Hepatocyte (in vitro differentiated cells): ENCODE measurements at regions not wholly inside any gene's neighbourhood (a gene's known extent, or its start where the extent isn't known, plus 50 kb on each side); places are given as distances from the start of the nearest gene placed in this dataset.
A peak's percentile ranks its signal among the peaks of the same experiment; 100 is the strongest.

Experiments used
- DNase-seq: peaks from one replicate; pipeline ENCODE4 v3.0.0-alpha.2; 2016; ENCODE audit warnings: low spot score
- H2AFZ ChIP-seq: fragments of 200-600 bp; sonication (generic); 2 replicates; pipeline ENCODE4 v1.6.0; 2016; ENCODE audit warnings: antibody characterized with exemption, mild to moderate bottlenecking
- H3K27ac ChIP-seq: fragments of 200-600 bp; sonication (generic); 2 replicates; pipeline ENCODE4 v1.5.1; 2016; ENCODE audit warnings: mild to moderate bottlenecking
- H3K27me3 ChIP-seq: fragments of 200-600 bp; sonication (generic); 2 replicates; pipeline ENCODE4 v1.6.1; 2016
- H3K36me3 ChIP-seq: fragments of 200-600 bp; sonication (generic); replicated peaks from 2 replicates; pipeline ENCODE4 v1.5.1; 2016; ENCODE audit warnings: low read depth; ENCODE audit not compliant: insufficient read depth
- H3K4me1 ChIP-seq: fragments of 200-600 bp; sonication (generic); 2 replicates; pipeline ENCODE4 v1.5.1; 2016; ENCODE audit warnings: mild to moderate bottlenecking, moderate library complexity; ENCODE audit not compliant: insufficient read depth
- H3K4me2 ChIP-seq: fragments of 200-600 bp; sonication (generic); 2 replicates; pipeline ENCODE4 v1.6.0; 2016
- H3K4me3 ChIP-seq: fragments of 200-600 bp; sonication (generic); 2 replicates; pipeline ENCODE4 v1.5.1; 2016; ENCODE audit warnings: mild to moderate bottlenecking
- H3K79me2 ChIP-seq: fragments of 200-600 bp; sonication (generic); 2 replicates; pipeline ENCODE4 v1.6.0; 2017; ENCODE audit warnings: mild to moderate bottlenecking
- H3K9me2 ChIP-seq: fragments of 200-600 bp; sonication (generic); replicated peaks from 2 replicates; pipeline ENCODE4 v1.6.0; 2017; ENCODE audit warnings: mild to moderate bottlenecking; ENCODE audit not compliant: insufficient read depth
- H3K9me3 ChIP-seq: fragments of 200-600 bp; sonication (generic); 2 replicates; pipeline ENCODE4 v1.5.1; 2016; ENCODE audit warnings: low read depth, mild to moderate bottlenecking
- H4K20me1 ChIP-seq: fragments of 200-600 bp; sonication (generic); 2 replicates; pipeline ENCODE4 v1.6.0; 2016; ENCODE audit warnings: mild to moderate bottlenecking; ENCODE audit not compliant: insufficient read depth, poor library complexity, severe bottlenecking
- EZH2 ChIP-seq: fragments of 200-600 bp; sonication (generic); IDR thresholded peaks from 2 replicates; pipeline ENCODE4 v1.6.1; 2016; ENCODE audit warnings: antibody characterized with exemption, mild to moderate bottlenecking, borderline replicate concordance
- EZH2phosphoT487 ChIP-seq: fragments of 200-600 bp; sonication (generic); IDR thresholded peaks from one replicate; pipeline ENCODE4 v1.6.1; 2018; ENCODE audit warnings: antibody characterized with exemption, mild to moderate bottlenecking, low read depth, moderate library complexity; ENCODE audit not compliant: unreplicated experiment, severe bottlenecking
- WGBS: methylation state at CpG from one replicate; pipeline ENCODE4 v1.1.6; 2016; ENCODE audit warnings: low lambda C conversion rate; ENCODE audit errors: missing lambda C conversion rate; 5-methylcytosine and 5-hydroxymethylcytosine counted together
- TF ChIP-seq, protein P1 (sequence below): fragments of 200-600 bp; sonication (generic); IDR thresholded peaks from 2 replicates; pipeline ENCODE4 v1.5.1; 2016; ENCODE audit warnings: antibody characterized with exemption, mild to moderate bottlenecking; ENCODE audit not compliant: poor library complexity

DNA sequence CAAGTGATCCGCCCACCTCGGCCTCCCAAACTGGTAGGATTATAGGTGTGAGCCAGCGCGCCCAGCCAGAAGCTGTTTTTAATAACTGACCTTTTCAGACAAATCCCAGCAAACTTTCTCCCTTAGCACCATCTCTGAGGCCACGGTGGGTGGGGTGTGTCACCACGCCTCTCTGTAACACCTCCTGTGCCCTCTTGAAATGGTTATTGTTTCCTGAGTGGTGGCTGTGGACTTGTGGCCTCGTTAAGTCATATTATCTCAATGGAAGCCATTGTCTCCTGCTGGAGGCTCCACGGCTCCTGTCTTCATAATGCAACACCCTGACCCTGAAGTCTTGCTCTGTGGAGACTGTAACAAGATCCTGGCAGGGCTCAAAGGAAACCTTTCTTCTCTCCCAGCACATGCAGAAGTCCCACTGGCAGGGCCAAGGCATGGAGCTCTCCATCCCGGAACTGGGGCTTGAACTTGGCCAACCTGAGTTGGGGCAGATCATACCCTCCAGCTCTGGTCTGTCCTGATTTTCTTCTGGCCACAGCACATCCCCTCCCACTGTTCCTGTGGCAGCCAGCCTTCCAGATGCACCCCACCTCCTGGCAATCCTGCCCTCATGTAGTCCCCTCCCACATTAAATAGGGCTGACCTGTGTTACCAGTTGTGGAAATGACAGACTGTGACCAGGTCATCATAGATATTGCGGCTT, 81.1 kb downstream of the SNX5 start:
- H3K9me2 ChIP-seq, result no peaks in the 10 kb centered on the region
- no peaks in the 10 kb centered on the region for H3K79me2 ChIP-seq
- H3K36me3 ChIP-seq, result no peaks in the 10 kb centered on the region
- H4K20me1 ChIP-seq, result no peaks in the 10 kb centered on the region
- H3K4me3 ChIP-seq, result no peak overlapping the region
- no peak for DNase-seq
- no peaks in the 10 kb centered on the region for H3K27me3 ChIP-seq
- H3K4me2 ChIP-seq, result no peak overlapping the region
- no peak overlapping the region for H2AFZ ChIP-seq
- H3K4me1 ChIP-seq, result no peaks in the 10 kb centered on the region
- TF ChIP-seq, protein P1, sequence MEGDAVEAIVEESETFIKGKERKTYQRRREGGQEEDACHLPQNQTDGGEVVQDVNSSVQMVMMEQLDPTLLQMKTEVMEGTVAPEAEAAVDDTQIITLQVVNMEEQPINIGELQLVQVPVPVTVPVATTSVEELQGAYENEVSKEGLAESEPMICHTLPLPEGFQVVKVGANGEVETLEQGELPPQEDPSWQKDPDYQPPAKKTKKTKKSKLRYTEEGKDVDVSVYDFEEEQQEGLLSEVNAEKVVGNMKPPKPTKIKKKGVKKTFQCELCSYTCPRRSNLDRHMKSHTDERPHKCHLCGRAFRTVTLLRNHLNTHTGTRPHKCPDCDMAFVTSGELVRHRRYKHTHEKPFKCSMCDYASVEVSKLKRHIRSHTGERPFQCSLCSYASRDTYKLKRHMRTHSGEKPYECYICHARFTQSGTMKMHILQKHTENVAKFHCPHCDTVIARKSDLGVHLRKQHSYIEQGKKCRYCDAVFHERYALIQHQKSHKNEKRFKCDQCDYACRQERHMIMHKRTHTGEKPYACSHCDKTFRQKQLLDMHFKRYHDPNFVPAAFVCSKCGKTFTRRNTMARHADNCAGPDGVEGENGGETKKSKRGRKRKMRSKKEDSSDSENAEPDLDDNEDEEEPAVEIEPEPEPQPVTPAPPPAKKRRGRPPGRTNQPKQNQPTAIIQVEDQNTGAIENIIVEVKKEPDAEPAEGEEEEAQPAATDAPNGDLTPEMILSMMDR, result no peak
- TF ChIP-seq EZH2, result no peak
- TF ChIP-seq EZH2phosphoT487, result no peak
- no peaks in the 10 kb centered on the region for H3K9me3 ChIP-seq
- WGBS, result 84% methylated on average over 10 of the region's 10 CpGs
- H3K27ac ChIP-seq, result no peak overlapping the region

DNA sequence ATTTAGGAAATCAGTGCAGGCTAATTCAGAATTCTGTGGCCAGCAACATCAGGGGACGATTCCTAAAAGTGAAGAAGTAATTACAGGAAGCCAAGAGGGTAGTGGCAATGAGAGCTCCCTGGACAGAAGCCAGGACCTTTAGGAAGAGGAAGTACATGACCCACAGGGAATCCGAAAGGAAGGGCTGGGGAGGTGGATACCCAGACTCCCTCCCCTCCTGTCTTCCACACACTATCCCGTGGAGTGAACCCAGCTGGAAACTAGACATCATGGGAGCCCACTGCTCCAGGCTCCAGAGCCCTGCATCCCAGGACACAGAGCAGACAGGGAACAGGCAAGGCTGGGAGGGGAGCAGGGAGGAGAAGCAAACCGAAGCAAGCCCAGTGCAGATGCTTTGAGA, 83.0 kb downstream of the SNX5 start:
- WGBS, result 58% methylated on average over 4 of the region's 4 CpGs
- Histone ChIP-seq H3K9me2 (no peaks in the 10 kb centered on the region), H3K79me2 (no peaks in the 10 kb centered on the region), H4K20me1 (no peaks in the 10 kb centered on the region), H3K27me3 (no peaks in the 10 kb centered on the region), H2AFZ (no peak overlapping the region), H3K9me3 (no peaks in the 10 kb centered on the region), H3K4me3 (no peak overlapping the region), H3K27ac (no peak overlapping the region), H3K4me1 (no peaks in the 10 kb centered on the region), H3K36me3 (no peaks in the 10 kb centered on the region), H3K4me2 (no peak overlapping the region)
- no peak for TF ChIP-seq EZH2
- no peak for DNase-seq

DNA sequence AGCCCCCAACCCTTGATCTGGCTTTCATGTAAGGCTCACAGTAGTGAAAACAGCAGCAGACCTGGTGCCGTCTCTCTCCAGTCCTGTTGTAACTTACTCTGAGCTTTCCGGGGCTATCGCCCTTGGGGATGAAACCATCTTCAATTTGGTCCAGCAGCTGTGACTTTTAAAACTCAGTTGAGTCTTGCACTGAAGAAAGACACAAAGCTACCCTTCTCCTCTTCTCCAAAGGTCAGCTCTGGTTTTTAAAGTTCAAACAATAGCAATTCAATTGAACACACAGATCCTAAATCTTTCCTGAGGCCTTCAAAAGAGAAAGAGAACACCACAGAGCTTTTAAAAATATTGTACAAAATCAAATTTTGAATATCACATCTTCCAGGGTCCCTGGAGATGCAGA, 83.5 kb downstream of the SNX5 start:
- no peaks in the 10 kb centered on the region for H3K9me3 ChIP-seq
- H3K9me2 ChIP-seq, result no peaks in the 10 kb centered on the region
- TF ChIP-seq EZH2phosphoT487 (no peak), EZH2 (no peak)
- TF ChIP-seq, protein P1, result no peak
- H3K79me2 ChIP-seq, result no peaks in the 10 kb centered on the region
- WGBS, result 39% methylated on average over 3 of the region's 3 CpGs
- no peak overlapping the region for H3K4me3 ChIP-seq
- no peaks in the 10 kb centered on the region for H3K36me3 ChIP-seq
- no peaks in the 10 kb centered on the region for H4K20me1 ChIP-seq
- H3K4me1 ChIP-seq, result no peaks in the 10 kb centered on the region
- H2AFZ ChIP-seq, result no peak overlapping the region
- peak overlapping the region; percentile 29 for H3K27ac ChIP-seq
- no peaks in the 10 kb centered on the region for H3K27me3 ChIP-seq
- no peak for DNase-seq
- H3K4me2 ChIP-seq, result no peak overlapping the region

DNA sequence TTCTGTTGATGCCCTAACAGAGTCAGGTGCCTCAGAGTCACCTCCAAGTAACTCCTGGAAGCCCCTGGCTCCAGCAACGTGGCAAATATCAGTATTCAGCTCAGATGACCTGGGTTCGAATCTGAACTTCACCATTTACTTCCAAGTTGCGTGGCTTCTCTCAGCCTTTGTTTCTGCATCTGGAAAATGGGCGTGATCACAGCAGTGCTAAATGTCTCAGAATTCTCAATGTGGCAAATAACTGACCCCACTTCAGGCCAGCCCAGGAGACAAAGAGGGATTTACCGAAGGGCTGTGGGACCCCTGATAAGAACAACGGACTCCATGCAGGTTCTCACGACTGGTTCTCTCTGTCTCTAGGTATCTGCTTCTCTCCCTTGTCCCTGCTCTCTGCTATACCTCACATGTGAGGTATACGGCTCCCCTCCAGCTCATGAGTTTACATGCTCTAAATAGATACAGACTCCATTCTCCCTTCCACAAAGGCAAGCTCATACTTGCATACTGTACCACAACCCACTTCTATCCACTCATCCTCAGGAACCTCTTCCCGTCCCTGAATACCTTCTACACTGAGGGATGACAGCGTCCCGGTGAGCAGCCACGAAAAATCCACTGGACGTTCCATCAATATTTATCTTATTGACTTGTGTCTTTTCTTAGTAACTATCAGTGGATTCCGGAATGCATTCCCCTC, 84.1 kb downstream of the SNX5 start:
- H3K27me3 ChIP-seq, result no peaks in the 10 kb centered on the region
- no peak overlapping the region for H3K4me2 ChIP-seq
- no peak for DNase-seq
- H3K9me2 ChIP-seq, result no peaks in the 10 kb centered on the region
- H3K36me3 ChIP-seq, result no peaks in the 10 kb centered on the region
- no peaks in the 10 kb centered on the region for H3K9me3 ChIP-seq
- H2AFZ ChIP-seq, result no peak overlapping the region
- TF ChIP-seq, protein P1, result no peak
- TF ChIP-seq EZH2 (no peak), EZH2phosphoT487 (no peak)
- no peaks in the 10 kb centered on the region for H4K20me1 ChIP-seq
- no peak overlapping the region for H3K4me3 ChIP-seq
- H3K4me1 ChIP-seq, result no peaks in the 10 kb centered on the region
- no peak overlapping the region for H3K27ac ChIP-seq
- 81% methylated on average over 14 of the region's 14 CpGs for WGBS
- H3K79me2 ChIP-seq, result no peaks in the 10 kb centered on the region
